Lower leg skin (tissue), 3 donors: ENCODE measurements at regions not wholly inside any gene's neighbourhood (a gene's known extent, or its start where the extent isn't known, plus 50 kb on each side); places are given as distances from the start of the nearest gene placed in this dataset.

ENCODE experiments used
- CTCF ChIP-seq, 3 donors: fragments of 450-650 bp; IDR thresholded peaks; one replicate each; pipeline ENCODE4 v1.5.1; 2016; ENCODE audit warnings: antibody characterized with exemption in 3 of 3, mild to moderate bottlenecking in 3 of 3, moderate library complexity in 2 of 3
- POLR2A ChIP-seq, 2 donors: fragments of 450-650 bp; IDR thresholded peaks; one replicate each; pipeline ENCODE4 v1.6.1; 2016 to 2017; ENCODE audit warnings: antibody characterized with exemption in 2 of 2, mild to moderate bottlenecking in 1 of 2, moderate library complexity in 1 of 2

- TF ChIP-seq CTCF (IDR thresholded peaks at IDR 0.05) = no peak
- TF ChIP-seq POLR2A (IDR thresholded peaks at IDR 0.05) = no peak
These were observed 56.2 kb upstream of the KLHL31 start for GRCh38 chr6:53721766-53722165.
